GM21515 (cell line): ENCODE measurements at regions not wholly inside any gene's neighbourhood (a gene's known extent, or its start where the extent isn't known, plus 50 kb on each side); places are given as distances from the start of the nearest gene placed in this dataset.
"Not testable (repeated sequence)": the region's sequence is repeated elsewhere in the genome, so short reads cannot be mapped to it uniquely, and the experiment has no call there.

Source experiments
- ATAC-seq: cut with Tn5 transposase; IDR thresholded peaks from one replicate; pipeline ENCODE4 v1.9.1; 2021; ENCODE audit not compliant: unreplicated experiment

- ATAC-seq: no peak
These were observed 246.9 kb upstream of the AGTR1 start for GRCh38 chr3:148450819-148451218.

GRCh38 chr3:148451969-148452368, 245.7 kb upstream of the AGTR1 start:
- ATAC-seq: no peak

GRCh38 chr3:148453781-148454191, 243.9 kb upstream of the AGTR1 start:
- ATAC-seq: no peak

DNA sequence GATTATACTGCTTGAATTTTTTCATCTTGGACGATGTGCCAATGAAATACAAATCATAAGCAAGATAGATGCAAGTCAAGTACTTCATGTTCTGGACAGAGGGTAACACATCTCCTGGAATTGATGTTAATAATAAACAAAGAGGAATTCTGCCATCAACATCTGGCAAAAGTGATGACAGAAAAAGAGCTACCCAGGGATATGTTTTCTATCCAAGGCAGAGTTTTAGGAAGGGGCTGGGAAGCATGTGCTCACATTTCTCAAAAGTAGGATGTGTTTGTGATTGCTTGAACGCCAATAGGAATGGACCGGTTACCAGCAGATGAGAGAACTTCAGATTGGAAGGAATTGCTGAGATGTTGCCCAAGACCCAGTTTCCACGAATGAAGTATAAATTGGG, 242.6 kb upstream of the AGTR1 start:
- ATAC-seq: no peak

- ATAC-seq: no peak
These were observed 239.8 kb upstream of the AGTR1 start for GRCh38 chr3:148457886-148458285.

GRCh38 chr3:148459931-148460513, 237.7 kb upstream of the AGTR1 start:
- ATAC-seq: no peak

DNA sequence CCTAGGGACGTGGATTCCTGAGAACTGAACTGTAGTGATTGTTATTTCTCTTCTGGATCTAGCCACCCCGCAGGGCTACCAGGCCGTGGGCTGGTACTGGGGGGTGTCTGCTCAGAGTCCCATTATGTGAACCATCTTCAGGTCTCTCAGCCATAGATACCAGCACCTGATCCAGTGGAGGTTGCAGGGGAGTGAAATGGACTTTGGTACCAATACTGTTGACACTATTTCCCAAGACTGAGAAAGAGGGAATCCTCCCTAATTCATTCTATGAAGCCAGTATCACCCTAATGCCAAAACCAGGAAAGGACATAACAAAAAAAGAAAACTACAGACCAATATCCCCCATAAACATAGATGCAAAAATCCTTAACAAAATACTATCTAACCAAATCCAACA, 237.0 kb upstream of the AGTR1 start:
- ATAC-seq: no peak

GRCh38 chr3:148464246-148464645, 233.5 kb upstream of the AGTR1 start:
- no peak for ATAC-seq

- ATAC-seq: no peak
These were observed 231.6 kb upstream of the AGTR1 start for GRCh38 chr3:148466143-148466542.

DNA sequence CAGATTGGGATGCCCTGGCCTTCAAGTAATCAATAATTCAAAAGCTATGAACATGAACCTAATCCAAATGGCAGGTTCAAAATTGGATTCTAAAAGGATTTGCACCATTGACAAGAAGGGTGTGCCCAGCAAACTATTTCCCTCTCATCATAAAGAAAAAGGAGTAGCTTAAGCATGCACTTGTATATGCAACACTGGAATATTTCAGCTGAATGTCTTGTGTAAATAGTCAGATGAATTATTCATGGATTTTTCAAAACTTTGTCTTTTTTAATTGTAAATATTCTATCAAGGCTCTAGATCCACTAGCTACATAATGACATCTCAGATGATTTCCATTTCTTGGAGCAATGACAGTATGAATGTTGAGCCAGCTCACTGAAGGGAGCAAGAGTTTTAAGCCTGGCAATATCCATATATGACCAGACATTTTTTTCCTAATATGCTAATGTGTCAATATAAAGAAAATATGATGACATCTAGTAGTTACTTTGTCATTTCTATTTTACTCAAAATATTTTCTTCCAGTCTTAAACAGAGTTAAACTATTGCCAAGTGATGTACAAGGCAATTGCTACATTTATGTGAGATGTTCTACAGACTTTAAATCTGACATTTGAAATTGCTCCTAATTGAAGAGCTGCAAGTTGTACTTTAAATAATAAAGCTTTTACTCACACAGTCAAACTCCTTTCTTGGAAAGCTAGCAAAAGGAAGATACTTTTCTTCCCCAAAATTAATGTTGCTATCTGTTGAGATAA, 230.5 kb upstream of the AGTR1 start:
- ATAC-seq: no peak

DNA sequence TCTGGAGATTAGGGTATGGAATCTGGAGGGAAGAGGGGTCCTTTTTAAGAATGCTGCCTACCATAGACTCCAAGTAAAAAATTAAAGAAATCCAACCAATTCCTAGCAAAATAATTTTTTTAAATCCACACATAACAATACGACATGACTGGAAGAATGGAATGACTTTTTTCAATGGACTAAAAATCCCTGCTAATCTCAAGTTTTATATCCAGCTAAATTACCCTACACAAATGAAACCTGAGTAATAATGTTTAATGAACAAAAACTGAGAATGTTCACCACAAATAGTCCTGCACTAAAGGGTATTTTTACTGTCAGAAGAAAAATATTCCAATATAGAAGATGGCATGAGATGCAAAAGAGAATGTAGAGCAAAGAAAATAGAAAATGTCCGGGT, 220.3 kb upstream of the AGTR1 start:
- no peak for ATAC-seq

- ATAC-seq: no peak
These were observed 204.1 kb upstream of the AGTR1 start for GRCh38 chr3:148493631-148494030.

- no peak for ATAC-seq
These were observed 203.3 kb upstream of the AGTR1 start for GRCh38 chr3:148494451-148494850.

GRCh38 chr3:148500881-148501280, 196.8 kb upstream of the AGTR1 start:
- no peak for ATAC-seq

DNA sequence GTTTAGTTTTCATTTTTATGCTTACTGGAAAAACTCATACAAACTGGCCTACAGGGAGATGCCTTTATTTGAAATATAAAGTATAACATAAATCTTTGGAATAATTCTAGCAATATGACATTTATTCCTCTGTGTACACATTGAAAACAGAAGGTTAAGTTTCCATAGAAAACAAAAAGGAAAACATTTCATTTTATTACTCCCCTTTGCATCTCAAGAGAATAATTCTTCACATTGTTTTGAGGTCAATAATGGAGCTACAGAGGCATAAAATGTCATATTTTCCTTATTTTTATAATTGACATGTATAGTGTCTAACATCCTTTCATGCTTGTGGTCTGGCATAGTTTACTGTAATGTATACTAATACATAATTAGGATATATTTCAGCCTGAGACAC, 187.6 kb upstream of the AGTR1 start:
- ATAC-seq: no peak

- no peak for ATAC-seq
These were observed 187.1 kb upstream of the AGTR1 start for GRCh38 chr3:148510561-148510960.

GRCh38 chr3:148512648-148513047, 185.1 kb upstream of the AGTR1 start:
- no peak for ATAC-seq

DNA sequence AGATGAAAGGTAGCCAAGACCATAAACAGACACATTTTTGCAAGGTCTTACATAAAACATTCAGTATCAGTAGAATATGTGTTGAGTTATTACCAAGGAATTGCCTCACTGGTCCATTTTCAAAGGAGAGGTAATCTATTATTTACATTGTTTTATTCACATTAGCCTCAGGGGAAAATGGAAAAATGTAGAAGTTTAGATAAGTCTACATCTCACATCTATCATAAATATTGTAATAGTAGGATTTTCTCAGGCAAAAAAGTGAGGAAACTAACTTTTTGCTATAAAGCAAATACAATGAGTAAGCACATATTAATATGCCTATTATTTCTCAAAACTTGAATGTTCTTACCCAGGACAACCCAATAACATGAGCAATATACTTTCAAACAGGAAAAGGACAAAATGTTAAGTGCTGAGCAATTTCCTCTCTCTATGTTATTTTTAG, 184.6 kb upstream of the AGTR1 start:
- no peak for ATAC-seq

- ATAC-seq: no peak
These were observed 179.2 kb upstream of the AGTR1 start for GRCh38 chr3:148518520-148518919.

GRCh38 chr3:148525621-148526020, 172.1 kb upstream of the AGTR1 start:
- ATAC-seq: not testable (repeated sequence)

GRCh38 chr3:148528024-148528423, 169.7 kb upstream of the AGTR1 start:
- no peak for ATAC-seq

DNA sequence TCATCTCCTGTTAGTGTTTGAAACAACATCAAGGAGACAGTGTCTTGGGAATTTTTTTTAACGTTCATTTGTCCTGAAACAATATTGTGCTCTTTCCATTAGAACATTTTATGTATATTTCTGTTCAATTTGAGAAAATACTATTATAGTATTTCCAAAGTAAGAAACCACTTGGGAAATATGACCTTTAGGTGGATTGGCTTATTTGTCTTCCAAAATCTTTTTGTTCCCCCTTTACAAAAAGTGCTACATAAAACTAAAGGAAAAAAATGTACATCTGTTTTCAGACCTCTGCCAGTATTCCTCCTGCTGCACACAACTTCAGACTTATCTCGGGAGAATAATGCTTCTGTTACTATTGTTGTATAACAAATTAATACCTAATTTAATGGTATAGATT, 165.9 kb upstream of the AGTR1 start:
- no peak for ATAC-seq

DNA sequence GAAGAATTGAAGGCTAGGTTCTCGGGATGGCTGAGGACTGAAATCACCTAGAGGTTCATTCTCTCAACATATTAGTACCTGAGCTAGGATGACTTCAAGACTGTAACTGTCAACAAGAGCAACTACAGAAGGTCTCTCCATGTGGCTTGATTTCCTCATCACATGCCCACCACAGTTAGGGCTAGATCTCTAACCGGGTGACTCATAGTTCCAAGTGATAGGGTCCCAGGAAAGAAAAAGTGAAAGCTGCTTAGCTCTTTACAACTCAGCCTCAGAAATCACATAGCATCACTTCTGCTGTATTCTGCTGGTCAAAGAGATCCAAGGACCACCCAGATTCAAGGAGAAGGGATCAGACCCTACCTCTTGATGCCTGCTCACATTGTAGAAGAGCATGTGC, 165.4 kb upstream of the AGTR1 start:
- no peak for ATAC-seq
